ENCODE measurements at regions not wholly inside any gene's neighbourhood (a gene's known extent, or its start where the extent isn't known, plus 50 kb on each side); places are given as distances from the start of the nearest gene placed in this dataset.

- Histone ChIP-seq H3K9me3 (replicated peaks; ENCODE audit: insufficient read depth, low read length) (no peaks in the 10 kb centered on the region), H3K9ac (ENCODE audit: low read length) (no peak overlapping the region), H4K20me1 (ENCODE audit: insufficient read depth, low read length) (no peaks in the 10 kb centered on the region), H3K9me2 (replicated peaks; ENCODE audit: insufficient read depth, low read length) (no peaks in the 10 kb centered on the region), H3K27me3 (replicated peaks; ENCODE audit: insufficient read depth, low read length) (no peaks in the 10 kb centered on the region), H3K4me1 (ENCODE audit: low read length) (no peaks in the 10 kb centered on the region), H3K4me2 (ENCODE audit: low read depth, low read length) (no peak overlapping the region), H3K4me3 (ENCODE audit: low read length) (no peak overlapping the region), H3F3A (ENCODE audit: insufficient read depth, low read length) (no peaks in the 10 kb centered on the region), H3K27ac (ENCODE audit: low read length) (no peak overlapping the region), H3K79me2 (ENCODE audit: low read length) (no peaks in the 10 kb centered on the region), H2AFZ (ENCODE audit: low read length) (no peak overlapping the region), H3K36me3 (replicated peaks; ENCODE audit: insufficient read depth, low read length) (no peaks in the 10 kb centered on the region)
- no peak for DNase-seq
- TF ChIP-seq CTCF (IDR thresholded peaks at IDR 0.05; ENCODE audit: low read length) = no peak
- TF ChIP-seq EZH2phosphoT487 (IDR thresholded peaks at IDR 0.05; ENCODE audit: low read length) = no peak
- no peak for TF ChIP-seq EZH2 (optimal IDR thresholded peaks at IDR 0.05; ENCODE audit: low read depth, low read length)
Measured at GRCh38 chr20:52524861-52525260, 333.3 kb upstream of the ZFP64 start.

- Histone ChIP-seq H3K4me2 (ENCODE audit: low read depth, low read length) (no peak overlapping the region), H2AFZ (ENCODE audit: low read length) (no peak overlapping the region), H3K9ac (ENCODE audit: low read length) (no peak overlapping the region), H3K9me2 (replicated peaks; ENCODE audit: insufficient read depth, low read length) (no peaks in the 10 kb centered on the region), H3F3A (ENCODE audit: insufficient read depth, low read length) (no peaks in the 10 kb centered on the region), H4K20me1 (ENCODE audit: insufficient read depth, low read length) (no peaks in the 10 kb centered on the region), H3K79me2 (ENCODE audit: low read length) (no peaks in the 10 kb centered on the region), H3K36me3 (replicated peaks; ENCODE audit: insufficient read depth, low read length) (no peaks in the 10 kb centered on the region), H3K4me3 (ENCODE audit: low read length) (no peak overlapping the region), H3K9me3 (replicated peaks; ENCODE audit: insufficient read depth, low read length) (no peaks in the 10 kb centered on the region), H3K27me3 (replicated peaks; ENCODE audit: insufficient read depth, low read length) (no peaks in the 10 kb centered on the region), H3K27ac (ENCODE audit: low read length) (no peak overlapping the region), H3K4me1 (ENCODE audit: low read length) (no peaks in the 10 kb centered on the region)
- no peak for DNase-seq
- no peak for TF ChIP-seq CTCF (IDR thresholded peaks at IDR 0.05; ENCODE audit: low read length)
- TF ChIP-seq EZH2 (optimal IDR thresholded peaks at IDR 0.05; ENCODE audit: low read depth, low read length) = no peak
- no peak for TF ChIP-seq EZH2phosphoT487 (IDR thresholded peaks at IDR 0.05; ENCODE audit: low read length)
Measured at GRCh38 chr20:52518735-52519134, 327.2 kb upstream of the ZFP64 start.

GRCh38 chr20:52515877-52516276, 324.3 kb upstream of the ZFP64 start:
- Histone ChIP-seq H3K36me3 (replicated peaks; ENCODE audit: insufficient read depth, low read length) (no peaks in the 10 kb centered on the region), H3K9me2 (replicated peaks; ENCODE audit: insufficient read depth, low read length) (no peaks in the 10 kb centered on the region), H4K20me1 (ENCODE audit: insufficient read depth, low read length) (no peaks in the 10 kb centered on the region)

More at GRCh38 chr20:52515877-52516276, 324.3 kb upstream of the ZFP64 start:
- no peaks in the 10 kb centered on the region for H3K27me3 ChIP-seq (replicated peaks; ENCODE audit: insufficient read depth, low read length)
- H2AFZ ChIP-seq (ENCODE audit: low read length) = no peak overlapping the region
- no peak for DNase-seq
- no peaks in the 10 kb centered on the region for H3K79me2 ChIP-seq (ENCODE audit: low read length)
- H3K4me3 ChIP-seq (ENCODE audit: low read length) = no peak overlapping the region
- H3K27ac ChIP-seq (ENCODE audit: low read length) = no peak overlapping the region
- TF ChIP-seq EZH2phosphoT487 (IDR thresholded peaks at IDR 0.05; ENCODE audit: low read length) (no peak), CTCF (IDR thresholded peaks at IDR 0.05; ENCODE audit: low read length) (no peak), EZH2 (optimal IDR thresholded peaks at IDR 0.05; ENCODE audit: low read depth, low read length) (no peak)
- H3K9me3 ChIP-seq (replicated peaks; ENCODE audit: insufficient read depth, low read length) = no peaks in the 10 kb centered on the region
- no peak overlapping the region for H3K4me2 ChIP-seq (ENCODE audit: low read depth, low read length)
- no peaks in the 10 kb centered on the region for H3K4me1 ChIP-seq (ENCODE audit: low read length)
- H3K9ac ChIP-seq (ENCODE audit: low read length) = no peak overlapping the region
- H3F3A ChIP-seq (ENCODE audit: insufficient read depth, low read length) = no peaks in the 10 kb centered on the region

Data from MM.1S (cell line).